GM12891 (cell line): ENCODE measurements at regions not wholly inside any gene's neighbourhood (a gene's known extent, or its start where the extent isn't known, plus 50 kb on each side); places are given as distances from the start of the nearest gene placed in this dataset.
A peak's percentile ranks its signal among the peaks of the same experiment; 100 is the strongest.
"Not testable (repeated sequence)": the region's sequence is repeated elsewhere in the genome, so short reads cannot be mapped to it uniquely, and the experiment has no call there.

Experiments
- DNase-seq: peaks from one replicate; pipeline ENCODE4 v3.0.0; 2011; ENCODE audit warnings: low spot score; ENCODE audit not compliant: insufficient read length
- FAIRE-seq: peaks from 2 replicates; lab custom pipeline; 2011; peaks lifted over from hg19 to GRCh38; lab: Jason Lieb, UNC
- PAX5 ChIP-seq: IDR thresholded peaks from 2 replicates; pipeline ENCODE4 v1.6.1; 2011; ENCODE audit warnings: low read length, moderate library complexity, mild to moderate bottlenecking; ENCODE audit not compliant: insufficient read depth, severe bottlenecking
- POLR2A ChIP-seq: IDR thresholded peaks from 2 replicates; pipeline ENCODE4 v1.6.1; 2011; ENCODE audit warnings: low read depth, low read length, control low read depth
- POLR2AphosphoS5 ChIP-seq: IDR thresholded peaks from 2 replicates; pipeline ENCODE4 v1.6.1; 2011; ENCODE audit warnings: low read depth, low read length, control low read depth
- POU2F2 ChIP-seq: IDR thresholded peaks from 2 replicates; pipeline ENCODE4 v1.6.1; 2011; ENCODE audit warnings: low read depth, mild to moderate bottlenecking, control low read depth, low read length, moderate library complexity
- SPI1 ChIP-seq: IDR thresholded peaks from 2 replicates; pipeline ENCODE4 v1.6.1; 2011; ENCODE audit warnings: low read depth, low read length, control low read depth
- TAF1 ChIP-seq: IDR thresholded peaks from 2 replicates; pipeline ENCODE4 v1.6.1; 2011; ENCODE audit warnings: low read depth, low read length, control low read depth

DNA sequence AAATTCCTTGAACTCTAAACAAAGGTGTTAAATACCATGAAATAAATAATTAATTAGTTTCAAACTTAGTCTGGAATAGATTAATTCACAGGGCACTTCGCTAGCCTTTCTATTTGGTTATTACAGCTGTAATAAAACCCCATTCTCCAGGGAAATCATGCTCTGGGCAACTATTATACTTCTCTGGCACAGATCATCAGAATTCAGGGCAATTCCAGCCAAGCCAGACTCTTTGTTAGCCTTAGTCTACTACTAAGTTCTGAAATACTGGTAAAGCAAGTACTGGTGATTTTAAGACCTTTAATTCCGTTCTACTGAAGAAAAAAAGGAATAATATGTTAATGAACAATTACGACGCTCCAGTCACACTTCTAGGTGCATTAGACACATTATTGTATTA is 123.4 kb upstream of the PDE1A start:
- TF ChIP-seq PAX5 (no peak), TAF1 (no peak), POLR2AphosphoS5 (no peak), POLR2A (no peak)
- FAIRE-seq: no peak
- no peak for DNase-seq

DNA sequence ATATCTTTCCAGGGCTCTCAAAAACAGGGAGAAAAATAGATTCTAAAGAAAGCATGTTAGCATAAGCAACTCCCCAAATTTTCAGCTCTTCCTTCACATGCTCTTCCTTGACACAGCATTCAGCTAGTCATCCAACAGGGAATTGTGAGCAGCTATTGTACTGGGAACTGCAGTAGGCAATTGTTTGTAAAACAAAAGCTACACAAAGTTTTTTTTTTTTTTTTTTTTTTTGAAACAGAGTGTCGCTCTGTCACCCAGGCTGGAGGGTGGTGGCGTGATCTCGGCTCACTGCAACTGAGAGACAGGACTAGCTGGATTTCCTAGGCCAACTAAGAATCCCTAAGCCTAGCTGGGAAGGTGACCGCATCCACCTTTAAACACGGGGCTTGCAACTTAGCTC is 125.4 kb upstream of the PDE1A start:
- not testable (repeated sequence) for DNase-seq, FAIRE-seq

GRCh38 chr2:182552785-182553184 is 125.9 kb upstream of the PDE1A start:
- not testable (repeated sequence) for DNase-seq, FAIRE-seq

- peak; percentile 76 for FAIRE-seq
These were observed 126.6 kb upstream of the PDE1A start for GRCh38 chr2:182553483-182553882.

GRCh38 chr2:182554950-182555349 is 128.1 kb upstream of the PDE1A start:
- no peak for TF ChIP-seq POU2F2
- no peak for TF ChIP-seq POLR2AphosphoS5
- TF ChIP-seq POLR2A: no peak
- no peak for TF ChIP-seq PAX5
- TF ChIP-seq SPI1: no peak
- TF ChIP-seq TAF1: no peak
- DNase-seq: no peak
- no peak for FAIRE-seq

More at GRCh38 chr2:182553483-182553882, 126.6 kb upstream of the PDE1A start:
- peak; percentile 71 for TF ChIP-seq SPI1
- no peak for TF ChIP-seq POLR2A
- DNase-seq: peak; percentile 6

GRCh38 chr2:182558564-182558963 is 131.7 kb upstream of the PDE1A start:
- TF ChIP-seq POU2F2 (no peak), POLR2A (no peak), SPI1 (no peak), PAX5 (no peak)
- DNase-seq: no peak
- no peak for FAIRE-seq

GRCh38 chr2:182559623-182560022 is 132.8 kb upstream of the PDE1A start:
- TF ChIP-seq POU2F2: no peak
- TF ChIP-seq TAF1: no peak
- no peak for TF ChIP-seq SPI1
- no peak for TF ChIP-seq POLR2A
- TF ChIP-seq POLR2AphosphoS5: no peak
- no peak for TF ChIP-seq PAX5
- FAIRE-seq (no peak), DNase-seq (no peak)

- FAIRE-seq (no peak), DNase-seq (no peak)
- TF ChIP-seq SPI1 (no peak), POLR2A (no peak), PAX5 (no peak), TAF1 (no peak), POU2F2 (no peak), POLR2AphosphoS5 (no peak)
These were observed 139.2 kb upstream of the PDE1A start for GRCh38 chr2:182565911-182566567.

DNA sequence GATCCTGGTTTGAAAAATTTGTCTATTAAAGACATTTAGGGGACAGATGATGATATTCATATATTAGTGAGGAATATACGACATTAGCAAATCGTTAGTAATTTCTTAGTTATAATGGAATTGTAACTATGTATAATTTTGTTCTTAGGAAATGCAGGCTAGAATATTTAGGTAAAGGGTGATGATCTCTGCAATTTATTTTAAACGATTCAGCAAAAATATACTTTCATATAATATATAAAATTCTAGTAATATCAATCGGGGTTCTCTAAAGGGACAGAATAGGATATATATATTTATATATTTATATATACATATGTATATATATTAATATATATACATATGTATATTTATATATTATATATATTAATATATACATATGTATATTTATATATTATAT is 142.5 kb upstream of the DNAJC10 start:
- TF ChIP-seq SPI1: no peak
- no peak for TF ChIP-seq PAX5
- no peak for TF ChIP-seq POLR2AphosphoS5
- TF ChIP-seq POU2F2: no peak
- no peak for TF ChIP-seq POLR2A
- no peak for TF ChIP-seq TAF1
- DNase-seq (no peak), FAIRE-seq (no peak)

GRCh38 chr2:182577816-182578215 is 138.2 kb upstream of the DNAJC10 start:
- DNase-seq (no peak), FAIRE-seq (no peak)

DNA sequence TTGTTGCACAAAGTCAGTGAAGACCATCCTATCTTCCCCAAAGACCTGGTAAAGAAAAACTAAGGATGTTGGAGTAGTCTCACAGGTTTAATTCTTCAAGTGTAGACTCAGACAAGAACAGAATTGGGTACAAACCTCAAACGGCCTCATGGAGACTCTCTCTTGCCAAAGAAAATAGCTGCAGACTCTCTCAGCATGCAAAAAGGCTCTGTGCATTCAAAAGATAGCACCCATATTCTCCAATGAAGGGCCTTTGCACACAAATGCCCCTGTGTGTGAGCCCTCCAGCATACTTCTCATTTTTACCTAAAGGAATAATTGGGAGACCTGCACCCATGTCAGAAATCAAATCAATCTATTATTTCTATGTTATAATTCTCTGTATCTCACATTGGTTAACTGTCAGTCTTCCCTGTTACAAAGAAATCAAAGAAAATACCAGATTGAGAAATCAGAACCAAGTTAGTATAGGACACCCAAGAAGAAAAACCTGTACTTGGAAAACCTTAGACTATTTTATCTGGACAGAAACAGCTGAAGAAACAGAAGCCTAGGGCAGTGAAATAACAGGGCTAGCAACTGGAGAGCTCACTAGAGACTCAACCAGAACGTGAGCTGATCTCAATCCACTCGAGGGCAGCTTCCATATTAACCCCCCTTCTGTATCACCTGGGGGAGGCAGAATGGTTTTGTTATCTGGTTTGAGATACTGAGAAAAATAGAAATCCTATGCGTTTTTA is 134.7 kb upstream of the DNAJC10 start:
- TF ChIP-seq SPI1 (no peak), POU2F2 (no peak), TAF1 (no peak), POLR2AphosphoS5 (no peak), PAX5 (no peak), POLR2A (no peak)
- no peak for DNase-seq
- FAIRE-seq: no peak

More at GRCh38 chr2:182577816-182578215, 138.2 kb upstream of the DNAJC10 start:
- TF ChIP-seq POLR2AphosphoS5: no peak
- TF ChIP-seq SPI1: no peak
